ENCODE measurements at regions not wholly inside any gene's neighbourhood (a gene's known extent, or its start where the extent isn't known, plus 50 kb on each side); places are given as distances from the start of the nearest gene placed in this dataset.

DNA sequence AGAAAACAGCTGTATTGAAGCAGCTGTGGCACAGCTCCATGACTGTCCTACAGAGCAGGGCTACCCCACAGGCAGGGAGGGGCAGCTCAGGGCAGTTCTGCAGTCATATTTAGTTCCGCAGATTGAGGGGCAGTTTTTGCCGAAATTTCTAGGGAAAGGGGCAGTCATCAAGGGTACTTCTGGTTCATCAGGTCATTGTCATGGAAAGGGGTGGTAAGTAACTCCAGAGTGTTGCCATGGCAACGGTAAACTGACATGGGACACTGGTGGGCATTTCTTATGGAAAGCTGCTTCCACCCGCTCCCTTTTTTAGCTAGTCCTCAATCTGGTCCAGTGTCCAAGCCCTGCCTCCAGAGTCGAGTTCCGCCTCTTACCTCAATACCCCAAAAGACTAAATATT, 702.8 kb downstream of the LIG4 start:
- Histone ChIP-seq H3K9me3 (ENCODE audit: insufficient read depth, low read depth, low read length) (no peaks in the 10 kb centered on the region), H3K4me3 (ENCODE audit: insufficient read depth, low read depth, low read length) (no peak overlapping the region), H2AFZ (ENCODE audit: low read depth, low read length) (no peak overlapping the region), H3K9ac (ENCODE audit: low read length) (no peak overlapping the region), H3K4me1 (ENCODE audit: insufficient read depth, low read length) (no peaks in the 10 kb centered on the region), H4K20me1 (ENCODE audit: insufficient read depth, low read length) (no peaks in the 10 kb centered on the region), H3K36me3 (ENCODE audit: insufficient read depth, low read length) (no peaks in the 10 kb centered on the region), H3K27ac (ENCODE audit: low read depth, low read length) (no peak overlapping the region), H3K4me2 (ENCODE audit: low read length) (no peak overlapping the region), H3K27me3 (ENCODE audit: insufficient read depth, low read length) (no peaks in the 10 kb centered on the region), H3K79me2 (ENCODE audit: insufficient read depth, low read length) (no peaks in the 10 kb centered on the region)
- TF ChIP-seq EZH2 (IDR thresholded peaks at IDR 0.05; ENCODE audit: insufficient read depth, low read length) (no peak), CTCF (IDR thresholded peaks at IDR 0.05; ENCODE audit: insufficient read depth, low read depth, low read length) (no peak)
- H3K36me3 Mint-ChIP-seq (ENCODE audit: low read depth, unreplicated experiment): no peaks in the 10 kb centered on the region
- no peak overlapping the region for H3K4me3 Mint-ChIP-seq (ENCODE audit: unreplicated experiment)
- H3K27me3 Mint-ChIP-seq (ENCODE audit: low read depth, unreplicated experiment): no peaks in the 10 kb centered on the region
- no peaks in the 10 kb centered on the region for H3K4me1 Mint-ChIP-seq (ENCODE audit: low read depth, unreplicated experiment)
- DNase-seq (ENCODE audit: low read depth) (no peak), FAIRE-seq (no peak)
- no peak overlapping the region for H3K27ac Mint-ChIP-seq (ENCODE audit: unreplicated experiment)
- no peaks in the 10 kb centered on the region for H3K9me3 Mint-ChIP-seq (ENCODE audit: unreplicated experiment)

- TF ChIP-seq EZH2 (IDR thresholded peaks at IDR 0.05; ENCODE audit: insufficient read depth, low read length): no peak
- no peak for TF ChIP-seq CTCF (IDR thresholded peaks at IDR 0.05; ENCODE audit: insufficient read depth, low read depth, low read length)
These were observed 717.7 kb downstream of the LIG4 start for GRCh38 chr13:107497661-107498060.

GRCh38 chr13:107493266-107493665, 722.1 kb downstream of the LIG4 start:
- H3K27me3 ChIP-seq (ENCODE audit: insufficient read depth, low read length): no peaks in the 10 kb centered on the region
- H3K4me1 ChIP-seq (ENCODE audit: insufficient read depth, low read length): no peaks in the 10 kb centered on the region
- no peaks in the 10 kb centered on the region for H3K36me3 Mint-ChIP-seq (ENCODE audit: low read depth, unreplicated experiment)
- no peaks in the 10 kb centered on the region for H3K4me1 Mint-ChIP-seq (ENCODE audit: low read depth, unreplicated experiment)
- FAIRE-seq (no peak), DNase-seq (ENCODE audit: low read depth) (no peak)
- no peak overlapping the region for H3K27ac ChIP-seq (ENCODE audit: low read depth, low read length)
- H3K9me3 ChIP-seq (ENCODE audit: insufficient read depth, low read depth, low read length): no peaks in the 10 kb centered on the region
- no peak overlapping the region for H3K9ac ChIP-seq (ENCODE audit: low read length)
- H3K27ac Mint-ChIP-seq (ENCODE audit: unreplicated experiment): no peak overlapping the region
- no peaks in the 10 kb centered on the region for H3K27me3 Mint-ChIP-seq (ENCODE audit: low read depth, unreplicated experiment)
- H4K20me1 ChIP-seq (ENCODE audit: insufficient read depth, low read length): no peaks in the 10 kb centered on the region
- H3K36me3 ChIP-seq (ENCODE audit: insufficient read depth, low read length): no peaks in the 10 kb centered on the region
- no peak overlapping the region for H3K4me3 ChIP-seq (ENCODE audit: insufficient read depth, low read depth, low read length)
- no peak overlapping the region for H3K4me3 Mint-ChIP-seq (ENCODE audit: unreplicated experiment)
- no peaks in the 10 kb centered on the region for H3K79me2 ChIP-seq (ENCODE audit: insufficient read depth, low read length)
- no peak overlapping the region for H3K4me2 ChIP-seq (ENCODE audit: low read length)
- H2AFZ ChIP-seq (ENCODE audit: low read depth, low read length): no peak overlapping the region
- H3K9me3 Mint-ChIP-seq (ENCODE audit: unreplicated experiment): peaks cover 4% of the 10 kb centered on the region
- TF ChIP-seq CTCF (IDR thresholded peaks at IDR 0.05; ENCODE audit: insufficient read depth, low read depth, low read length) (no peak), EZH2 (IDR thresholded peaks at IDR 0.05; ENCODE audit: insufficient read depth, low read length) (no peak)

More at GRCh38 chr13:107497661-107498060, 717.7 kb downstream of the LIG4 start:
- H3K36me3 Mint-ChIP-seq (ENCODE audit: low read depth, unreplicated experiment): no peaks in the 10 kb centered on the region
- Histone ChIP-seq H3K4me1 (ENCODE audit: insufficient read depth, low read length) (no peaks in the 10 kb centered on the region), H3K79me2 (ENCODE audit: insufficient read depth, low read length) (no peaks in the 10 kb centered on the region), H4K20me1 (ENCODE audit: insufficient read depth, low read length) (no peaks in the 10 kb centered on the region), H3K27ac (ENCODE audit: low read depth, low read length) (no peak overlapping the region), H3K4me3 (ENCODE audit: insufficient read depth, low read depth, low read length) (no peak overlapping the region), H2AFZ (ENCODE audit: low read depth, low read length) (no peak overlapping the region), H3K9me3 (ENCODE audit: insufficient read depth, low read depth, low read length) (no peaks in the 10 kb centered on the region), H3K27me3 (ENCODE audit: insufficient read depth, low read length) (no peaks in the 10 kb centered on the region), H3K36me3 (ENCODE audit: insufficient read depth, low read length) (no peaks in the 10 kb centered on the region), H3K4me2 (ENCODE audit: low read length) (no peak overlapping the region), H3K9ac (ENCODE audit: low read length) (no peak overlapping the region)
- H3K9me3 Mint-ChIP-seq (ENCODE audit: unreplicated experiment): no peaks in the 10 kb centered on the region
- no peak overlapping the region for H3K4me3 Mint-ChIP-seq (ENCODE audit: unreplicated experiment)
- no peaks in the 10 kb centered on the region for H3K4me1 Mint-ChIP-seq (ENCODE audit: low read depth, unreplicated experiment)
- H3K27me3 Mint-ChIP-seq (ENCODE audit: low read depth, unreplicated experiment): no peaks in the 10 kb centered on the region
- no peak for DNase-seq (ENCODE audit: low read depth)
- no peak for FAIRE-seq
- no peak overlapping the region for H3K27ac Mint-ChIP-seq (ENCODE audit: unreplicated experiment)

All from astrocyte (in vitro differentiated cells and primary cell).